ENCODE measurements at regions not wholly inside any gene's neighbourhood (a gene's known extent, or its start where the extent isn't known, plus 50 kb on each side); places are given as distances from the start of the nearest gene placed in this dataset.

- DNase-seq: no peak
Observed at GRCh38 chr11:88404932-88405710, 67.6 kb upstream of the CTSC start.

GRCh38 chr11:88404391-88404790 is 66.9 kb upstream of the CTSC start:
- DNase-seq: no peak

GRCh38 chr11:88402784-88403183 is 65.2 kb upstream of the CTSC start:
- no peak for DNase-seq

GRCh38 chr11:88402192-88402715 is 64.7 kb upstream of the CTSC start:
- DNase-seq: no peak

GRCh38 chr11:88398791-88399570 is 61.4 kb upstream of the CTSC start:
- no peak for DNase-seq

GRCh38 chr11:88398372-88398771 is 60.8 kb upstream of the CTSC start:
- no peak for DNase-seq

GRCh38 chr11:88390254-88390653 is 52.7 kb upstream of the CTSC start:
- DNase-seq: no peak

GRCh38 chr11:88387957-88388356 is 50.4 kb upstream of the CTSC start:
- no peak for DNase-seq
